ENCODE measurements at regions not wholly inside any gene's neighbourhood (a gene's known extent, or its start where the extent isn't known, plus 50 kb on each side); places are given as distances from the start of the nearest gene placed in this dataset.

- no peak for TF ChIP-seq CTCF (conservative IDR thresholded peaks at IDR 0.05; ENCODE audit: low read depth, low read length)
- DNase-seq (ENCODE audit: low read depth), result no peak
- no peak overlapping the region for H3K4me3 ChIP-seq (ENCODE audit: low read depth, low read length)
Observed at GRCh38 chr17:70564006-70564620, 394.8 kb downstream of the KCNJ2 start.

- no peak overlapping the region for H3K4me3 ChIP-seq (ENCODE audit: low read depth, low read length)
- DNase-seq (ENCODE audit: low read depth), result no peak
- no peak for TF ChIP-seq CTCF (conservative IDR thresholded peaks at IDR 0.05; ENCODE audit: low read depth, low read length)
Observed at GRCh38 chr17:70569128-70569527, 399.8 kb downstream of the KCNJ2 start.

GRCh38 chr17:70577456-70577855, 408.1 kb downstream of the KCNJ2 start:
- no peak for DNase-seq (ENCODE audit: low read depth)
- no peak for TF ChIP-seq CTCF (conservative IDR thresholded peaks at IDR 0.05; ENCODE audit: low read depth, low read length)
- H3K4me3 ChIP-seq (ENCODE audit: low read depth, low read length), result no peak overlapping the region

- DNase-seq (ENCODE audit: low read depth), result no peak
- no peak for TF ChIP-seq CTCF (conservative IDR thresholded peaks at IDR 0.05; ENCODE audit: low read depth, low read length)
- H3K4me3 ChIP-seq (ENCODE audit: low read depth, low read length), result no peak overlapping the region
Observed at GRCh38 chr17:70581459-70581858, 412.1 kb downstream of the KCNJ2 start.

- TF ChIP-seq CTCF (conservative IDR thresholded peaks at IDR 0.05; ENCODE audit: low read depth, low read length), result no peak
- H3K4me3 ChIP-seq (ENCODE audit: low read depth, low read length), result no peak overlapping the region
- DNase-seq (ENCODE audit: low read depth), result no peak
Observed at GRCh38 chr17:70582777-70583176, 413.4 kb downstream of the KCNJ2 start.

- no peak overlapping the region for H3K4me3 ChIP-seq (ENCODE audit: low read depth, low read length)
- DNase-seq (ENCODE audit: low read depth), result no peak
- TF ChIP-seq CTCF (conservative IDR thresholded peaks at IDR 0.05; ENCODE audit: low read depth, low read length), result no peak
Observed at GRCh38 chr17:70584255-70584654, 414.9 kb downstream of the KCNJ2 start.

GRCh38 chr17:70588003-70588402, 418.7 kb downstream of the KCNJ2 start:
- no peak overlapping the region for H3K4me3 ChIP-seq (ENCODE audit: low read depth, low read length)
- peak; percentile 50 for DNase-seq (ENCODE audit: low read depth)
- no peak for TF ChIP-seq CTCF (conservative IDR thresholded peaks at IDR 0.05; ENCODE audit: low read depth, low read length)
